ENCODE measurements at regions not wholly inside any gene's neighbourhood (a gene's known extent, or its start where the extent isn't known, plus 50 kb on each side); places are given as distances from the start of the nearest gene placed in this dataset.

- Histone ChIP-seq H3K9me3 (replicated peaks in 1 of 3) (no peaks in the 10 kb centered on the region), H3K27me3 (no peaks in the 10 kb centered on the region), H3K4me3 (no peak overlapping the region), H3K4me1 (replicated peaks in 1 of 2) (no peaks in the 10 kb centered on the region), H3K36me3 (replicated peaks in 1 of 2) (no peaks in the 10 kb centered on the region), H3K27ac (no peak overlapping the region)
- 68 to 78% (median 75%) methylated on average over 2 of the region's 2 CpGs for WGBS, 4 donors
- intact Hi-C loops (cut with DNase I) = no loop called here
- no peak for DNase-seq
- no peak for TF ChIP-seq CTCF (IDR thresholded peaks at IDR 0.05)
- TF ChIP-seq POLR2A (IDR thresholded peaks at IDR 0.05) = no peak
These were observed 50.7 kb upstream of the PDE4B start for GRCh38 chr1:65741993-65742392.

All from adrenal gland (tissue), 9 donors.